Fibroblast of pulmonary artery (primary cell): ENCODE measurements at regions not wholly inside any gene's neighbourhood (a gene's known extent, or its start where the extent isn't known, plus 50 kb on each side); places are given as distances from the start of the nearest gene placed in this dataset.

Source experiments
- DNase-seq: peaks from one replicate; pipeline ENCODE4 v3.0.0-alpha.2; 2010; ENCODE audit warnings: low read depth
- H3K4me3 ChIP-seq: replicated peaks from 2 replicates; pipeline ENCODE4 v1.5.1; 2011; ENCODE audit warnings: low read depth, mild to moderate bottlenecking, control low read depth, low read length, moderate library complexity
- CTCF ChIP-seq: IDR thresholded peaks from 2 replicates; pipeline ENCODE4 v1.5.1; 2011; ENCODE audit warnings: mild to moderate bottlenecking, control low read depth, low read length, inconsistent platforms; ENCODE audit errors: missing control alignments

DNA sequence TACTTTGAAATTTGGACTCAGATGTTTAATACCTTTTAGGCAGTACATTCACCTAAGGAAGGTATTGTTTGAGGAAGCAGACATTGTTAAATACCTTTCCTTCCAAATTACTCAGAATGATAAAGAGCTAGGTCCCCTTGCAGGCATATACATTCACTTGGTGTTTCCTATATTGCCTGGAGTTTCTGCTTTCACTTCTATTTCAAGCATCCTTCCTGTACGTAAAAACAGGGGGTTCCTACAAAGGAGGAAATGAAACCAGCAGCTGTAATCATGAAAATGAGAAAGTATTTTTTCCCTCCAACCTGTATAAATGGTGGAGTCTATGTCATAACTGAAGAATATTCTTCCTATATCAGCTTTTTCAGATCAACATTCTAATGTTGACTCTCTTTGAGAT lies 90.4 kb upstream of the RASGEF1B start:
- H3K4me3 ChIP-seq: no peak overlapping the region
- no peak for TF ChIP-seq CTCF
- DNase-seq: no peak

- no peak for DNase-seq
- TF ChIP-seq CTCF: no peak
- H3K4me3 ChIP-seq: no peak overlapping the region
These were observed 85.6 kb upstream of the RASGEF1B start for GRCh38 chr4:81557306-81557705.

GRCh38 chr4:81555489-81555888 lies 83.8 kb upstream of the RASGEF1B start:
- TF ChIP-seq CTCF: no peak
- DNase-seq: no peak
- H3K4me3 ChIP-seq: no peak overlapping the region

DNA sequence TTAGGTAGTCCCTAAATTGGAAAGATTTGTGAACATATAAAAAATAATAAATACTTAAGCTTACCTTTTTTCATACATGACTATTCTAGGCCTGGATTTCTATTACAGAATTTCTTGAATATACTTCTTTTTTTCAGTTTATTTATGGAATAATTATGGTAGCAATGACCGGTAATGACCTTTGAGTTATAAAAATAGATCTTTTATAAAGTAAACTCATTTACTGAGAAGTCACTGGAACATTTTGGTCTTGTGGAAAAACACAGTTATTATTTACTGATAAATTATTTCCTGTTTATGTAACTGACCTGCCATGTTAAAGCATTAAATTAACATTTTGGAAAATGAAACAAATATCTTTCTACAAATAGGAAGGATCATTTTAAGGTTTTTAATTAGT lies 80.4 kb upstream of the RASGEF1B start:
- no peak overlapping the region for H3K4me3 ChIP-seq
- TF ChIP-seq CTCF: no peak
- no peak for DNase-seq

DNA sequence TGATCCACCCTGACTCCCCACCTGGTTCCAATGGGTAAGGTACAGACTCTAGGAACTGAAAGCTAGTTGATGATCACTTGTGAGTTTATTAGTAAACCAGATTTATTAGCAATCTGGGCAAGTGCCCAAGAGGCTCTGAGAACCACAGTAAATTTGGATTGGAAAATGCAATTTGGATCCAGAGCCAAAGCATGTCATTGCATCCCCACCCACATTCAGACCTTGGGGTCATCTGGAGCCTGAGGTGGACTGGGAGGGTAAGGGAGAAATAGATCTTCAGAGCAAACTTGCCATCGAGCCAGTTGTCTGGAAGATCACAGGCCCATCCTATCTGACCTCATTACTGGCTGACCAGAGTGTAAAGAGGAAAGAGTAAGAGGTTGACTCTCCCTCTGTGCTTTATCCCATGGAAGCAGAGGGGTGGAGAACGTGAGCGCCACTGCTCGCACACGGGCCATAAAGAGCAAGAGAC lies 78.7 kb upstream of the RASGEF1B start:
- no peak overlapping the region for H3K4me3 ChIP-seq
- TF ChIP-seq CTCF: no peak
- DNase-seq: no peak

DNA sequence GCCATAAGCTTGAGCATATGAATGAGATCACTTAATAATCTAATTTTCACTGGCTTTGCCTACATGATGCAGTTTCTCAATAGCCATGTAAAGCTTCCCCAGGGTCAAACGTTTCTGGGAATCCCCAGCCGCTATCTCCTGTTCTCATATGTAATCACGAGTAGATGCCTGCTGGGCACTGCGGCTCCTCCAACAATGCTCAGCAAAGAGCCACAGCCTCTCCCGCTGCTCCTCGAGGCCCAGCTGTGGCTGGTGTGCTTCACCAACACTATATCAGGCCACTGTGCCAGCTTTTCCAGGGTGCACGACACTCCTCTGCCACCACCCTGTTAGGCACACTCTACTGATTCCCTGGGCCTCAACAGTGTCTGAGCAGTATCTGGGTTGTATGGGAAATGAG lies 78.3 kb upstream of the RASGEF1B start:
- no peak for DNase-seq
- no peak overlapping the region for H3K4me3 ChIP-seq
- no peak for TF ChIP-seq CTCF

DNA sequence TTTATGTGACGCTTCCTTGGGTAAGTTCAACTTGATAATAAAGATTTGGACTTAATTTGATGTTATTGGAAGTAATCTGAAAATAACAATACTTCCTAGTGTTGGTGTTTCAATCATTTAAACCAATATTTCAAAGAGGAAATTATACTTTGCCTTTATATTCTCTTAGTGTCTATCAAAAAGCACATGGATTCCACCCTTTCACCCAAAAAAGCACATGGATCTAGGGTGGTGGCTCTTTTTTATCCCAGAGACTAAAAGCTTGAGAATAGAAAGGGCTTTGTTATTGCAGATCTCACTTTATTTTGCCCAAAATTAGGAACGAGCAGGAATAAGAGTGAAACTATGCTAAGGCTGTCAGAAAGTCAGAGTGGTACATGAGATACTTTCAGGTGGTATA lies 75.1 kb upstream of the RASGEF1B start:
- TF ChIP-seq CTCF: no peak
- DNase-seq: no peak
- H3K4me3 ChIP-seq: no peak overlapping the region
